ENCODE measurements at regions not wholly inside any gene's neighbourhood (a gene's known extent, or its start where the extent isn't known, plus 50 kb on each side); places are given as distances from the start of the nearest gene placed in this dataset.
A peak's percentile ranks its signal among the peaks of the same experiment; 100 is the strongest.
"Not testable (repeated sequence)": the region's sequence is repeated elsewhere in the genome, so short reads cannot be mapped to it uniquely, and the experiment has no call there.

GRCh38 chr20:29744071-29744470 lies 1513.4 kb upstream of the DEFB115 start:
- H3K9ac ChIP-seq (ENCODE audit: extremely low read depth, insufficient read length, low read length), result no peak overlapping the region
- H2BK120ac ChIP-seq (ENCODE audit: low read depth, low read length, poor library complexity, severe bottlenecking), result no peak overlapping the region
- no peak overlapping the region for H2AFZ ChIP-seq (ENCODE audit: low read length)
- H3K4me1 ChIP-seq (ENCODE audit: insufficient read depth, low read length), result no peaks in the 10 kb centered on the region
- no peak overlapping the region for H2BK5ac ChIP-seq (ENCODE audit: insufficient read length, low read length)
- Mint-ChIP-seq H3K27ac (no peak overlapping the region), H3K36me3 (ENCODE audit: insufficient read depth in 1 of 3, low read depth in 3 of 3) (peaks cover 7 to 24% (median 12%) of the 10 kb centered on the region in 3 experiments; a peak in 6 of 7 replicates), H3K4me1 (no peaks in the 10 kb centered on the region), H3K27me3 (ENCODE audit: low read depth) (peaks cover 4% of the 10 kb centered on the region; the same call in 1 of the 2 replicates), H3K4me3 (no peak overlapping the region), H3K9me3 (peaks cover 75 to 95% of the 10 kb centered on the region in 2 experiments)
- WGBS (ENCODE audit: extremely low coverage, insufficient read length, low lambda C conversion rate), result no CpG with 5 or more reads among the region's 38 CpGs
- H3K27me3 ChIP-seq (ENCODE audit: insufficient read depth, low read length), result no peaks in the 10 kb centered on the region
- H3K4ac ChIP-seq (ENCODE audit: low read depth, low read length), result no peak overlapping the region
- H3K79me1 ChIP-seq (ENCODE audit: insufficient read depth, low read depth, low read length, poor library complexity, severe bottlenecking), result no peaks in the 10 kb centered on the region
- H3K18ac ChIP-seq (ENCODE audit: insufficient read length, low read depth, low read length), result no peak overlapping the region
- no peak overlapping the region for H4K8ac ChIP-seq (replicated peaks; ENCODE audit: insufficient read length, low read depth, low read length)
- H4K20me1 ChIP-seq (ENCODE audit: control insufficient read depth, insufficient read depth, insufficient read length), result no peaks in the 10 kb centered on the region
- no peak overlapping the region for H3K27ac ChIP-seq (ENCODE audit: insufficient read length, low read depth, low read length)
- H2BK20ac ChIP-seq (ENCODE audit: low read depth, low read length, poor library complexity, severe bottlenecking), result no peak overlapping the region
- H3K23me2 ChIP-seq (ENCODE audit: insufficient read length, low read depth, low read length, poor library complexity, severe bottlenecking), result no peaks in the 10 kb centered on the region
- H2BK12ac ChIP-seq (ENCODE audit: insufficient read length, low read depth, low read length), result no peak overlapping the region
- H2BK15ac ChIP-seq (ENCODE audit: low read depth, low read length), result no peak overlapping the region
- H4K91ac ChIP-seq (ENCODE audit: insufficient read length, low read depth, low read length), result no peak overlapping the region
- H3K23ac ChIP-seq (ENCODE audit: insufficient read length, low read depth, low read length), result no peak overlapping the region
- H3T11ph ChIP-seq (ENCODE audit: low read length), result no peak overlapping the region
- H3K56ac ChIP-seq (ENCODE audit: insufficient read length, low read depth, low read length), result no peak overlapping the region
- H3K79me2 ChIP-seq (ENCODE audit: insufficient read depth, low read length), result no peaks in the 10 kb centered on the region
- H4K5ac ChIP-seq (ENCODE audit: insufficient read length, low read depth, low read length), result no peak overlapping the region
- H2AK5ac ChIP-seq (ENCODE audit: insufficient read length, low read length), result no peak overlapping the region
- no peak overlapping the region for H3K4me2 ChIP-seq (ENCODE audit: insufficient read depth, insufficient read length, low read length)
- TF ChIP-seq CTCF (conservative IDR thresholded peaks at IDR 0.05), result no peak
- peaks cover 30% of the 10 kb centered on the region for H3K9me3 ChIP-seq (ENCODE audit: control insufficient read depth, low read depth, low read length)
- DNase-seq, result no peak
- H3K14ac ChIP-seq (ENCODE audit: insufficient read depth, low read length), result no peak overlapping the region

GRCh38 chr20:29745534-29746245 lies 1511.8 kb upstream of the DEFB115 start:
- peaks cover 75 to 95% of the 10 kb centered on the region in 2 experiments for H3K9me3 Mint-ChIP-seq
- H2AK5ac ChIP-seq (ENCODE audit: insufficient read length, low read length), result not testable (repeated sequence)
- no CpG with 5 or more reads among the region's 26 CpGs for WGBS (ENCODE audit: extremely low coverage, insufficient read length, low lambda C conversion rate)

More at GRCh38 chr20:29745534-29746245, 1511.8 kb upstream of the DEFB115 start:
- H3K9me3 ChIP-seq (ENCODE audit: control insufficient read depth, low read depth, low read length), result peaks cover 37% of the 10 kb centered on the region
- H3K18ac ChIP-seq (ENCODE audit: insufficient read length, low read depth, low read length); H2BK12ac ChIP-seq (ENCODE audit: insufficient read length, low read depth, low read length); H2BK15ac ChIP-seq (ENCODE audit: low read depth, low read length); H3K27ac ChIP-seq (ENCODE audit: insufficient read length, low read depth, low read length); H2BK120ac ChIP-seq (ENCODE audit: low read depth, low read length, poor library complexity, severe bottlenecking); H2AFZ ChIP-seq (ENCODE audit: low read length); H3K23ac ChIP-seq (ENCODE audit: insufficient read length, low read depth, low read length); H3K27me3 Mint-ChIP-seq (ENCODE audit: low read depth); H3K79me2 ChIP-seq (ENCODE audit: insufficient read depth, low read length); H3K23me2 ChIP-seq (ENCODE audit: insufficient read length, low read depth, low read length, poor library complexity, severe bottlenecking); H3K14ac ChIP-seq (ENCODE audit: insufficient read depth, low read length); DNase-seq; H3K56ac ChIP-seq (ENCODE audit: insufficient read length, low read depth, low read length); H3K4me3 Mint-ChIP-seq; H4K20me1 ChIP-seq (ENCODE audit: control insufficient read depth, insufficient read depth, insufficient read length); H4K5ac ChIP-seq (ENCODE audit: insufficient read length, low read depth, low read length); H3K9ac ChIP-seq (ENCODE audit: extremely low read depth, insufficient read length, low read length); H3K27me3 ChIP-seq (ENCODE audit: insufficient read depth, low read length); H4K91ac ChIP-seq (ENCODE audit: insufficient read length, low read depth, low read length); H2BK5ac ChIP-seq (ENCODE audit: insufficient read length, low read length); H3K4ac ChIP-seq (ENCODE audit: low read depth, low read length); H3K79me1 ChIP-seq (ENCODE audit: insufficient read depth, low read depth, low read length, poor library complexity, severe bottlenecking); H3T11ph ChIP-seq (ENCODE audit: low read length); H3K4me1 Mint-ChIP-seq; H3K4me1 ChIP-seq (ENCODE audit: insufficient read depth, low read length); H2BK20ac ChIP-seq (ENCODE audit: low read depth, low read length, poor library complexity, severe bottlenecking); H4K8ac ChIP-seq (replicated peaks; ENCODE audit: insufficient read length, low read depth, low read length); H3K4me2 ChIP-seq (ENCODE audit: insufficient read depth, insufficient read length, low read length): not testable (repeated sequence)
- Mint-ChIP-seq H3K27ac (peak overlapping the region in 1 of 3 experiments; percentile 27; a peak in 1 of 7 replicates), H3K36me3 (ENCODE audit: insufficient read depth in 1 of 3, low read depth in 3 of 3) (peaks cover 9 to 29% (median 17%) of the 10 kb centered on the region in 3 experiments)

Measured in H9 (cell line).